Natural killer cell (primary cell): ENCODE measurements at regions not wholly inside any gene's neighbourhood (a gene's known extent, or its start where the extent isn't known, plus 50 kb on each side); places are given as distances from the start of the nearest gene placed in this dataset.

Experiments
- ATAC-seq, 3 donors: fragments of 150-1000 bp in 2 of 3; fragments of 200-7000 bp in 1 of 3; cut with Tn5 transposase; 1 replicate in 1 of 3; 2 replicates in 2 of 3; pipeline ENCODE4 v1.10.0; 2021; ENCODE audit warnings: mild to moderate bottlenecking in 2 of 3, moderate library complexity in 2 of 3
- DNase-seq, 2 donors: peaks; one replicate each; pipeline versions ENCODE4 v3.0.0 to v3.0.0-alpha.2; 2013 to 2021; ENCODE audit warnings: mixed read lengths in 1 of 2
- H3K27ac ChIP-seq: one replicate; pipeline ENCODE4 v1.5.1; 2013; ENCODE audit warnings: mild to moderate bottlenecking, low read length
- H3K27me3 ChIP-seq: one replicate; pipeline ENCODE4 v1.6.1; 2013; ENCODE audit warnings: low read length; ENCODE audit not compliant: control insufficient read depth, insufficient read depth
- H3K36me3 ChIP-seq: one replicate; pipeline ENCODE4 v1.6.1; 2013; ENCODE audit warnings: low read length; ENCODE audit not compliant: control insufficient read depth, insufficient read depth
- H3K4me1 ChIP-seq: one replicate; pipeline ENCODE4 v1.6.1; 2013; ENCODE audit warnings: low read length; ENCODE audit not compliant: control insufficient read depth, insufficient read depth
- H3K4me3 ChIP-seq: one replicate; pipeline ENCODE4 v1.5.1; 2013; ENCODE audit warnings: low read length
- H3K9me3 ChIP-seq: one replicate; pipeline ENCODE4 v1.6.1; 2013; ENCODE audit warnings: low read length; ENCODE audit not compliant: control insufficient read depth, insufficient read depth
- H3K27ac Mint-ChIP-seq, 2 donors: one replicate each; pipeline ENCODE4 v1.8.0; 2022; ENCODE audit warnings: mild to moderate bottlenecking in 2 of 2, mixed read lengths in 2 of 2, moderate library complexity in 1 of 2
- H3K27me3 Mint-ChIP-seq, 2 donors: one replicate each; pipeline ENCODE4 v1.8.0; 2022; ENCODE audit warnings: low read depth in 2 of 2, mixed read lengths in 2 of 2
- H3K36me3 Mint-ChIP-seq: one replicate; pipeline ENCODE4 v1.8.0; 2022; ENCODE audit warnings: mixed read lengths
- H3K4me1 Mint-ChIP-seq, 2 donors: one replicate each; pipeline ENCODE4 v1.8.0; 2022; ENCODE audit warnings: mixed read lengths in 2 of 2
- H3K4me3 Mint-ChIP-seq: one replicate; pipeline ENCODE4 v1.8.0; 2022; ENCODE audit warnings: mild to moderate bottlenecking, moderate library complexity, mixed read lengths
- H3K9me3 Mint-ChIP-seq, 2 donors: one replicate each; pipeline ENCODE4 v1.8.0; 2022; ENCODE audit warnings: mixed read lengths in 2 of 2
- WGBS: methylation state at CpG from one replicate; pipeline ENCODE4 v1.1.7; 2013; ENCODE audit warnings: missing lambda C conversion rate; ENCODE audit not compliant: insufficient coverage; 5-methylcytosine and 5-hydroxymethylcytosine counted together
- intact Hi-C: fragments of 100-400 bp; cut with micrococcal nuclease; formaldehyde crosslinking; loops from one replicate; pipeline ENCODE4 v1.14.2; 2022
- TF ChIP-seq, protein P1 (sequence below): fragments of 200-600 bp; IDR thresholded peaks from one replicate; pipeline ENCODE4 v1.8.0; 2022; ENCODE audit warnings: antibody characterized with exemption

DNA sequence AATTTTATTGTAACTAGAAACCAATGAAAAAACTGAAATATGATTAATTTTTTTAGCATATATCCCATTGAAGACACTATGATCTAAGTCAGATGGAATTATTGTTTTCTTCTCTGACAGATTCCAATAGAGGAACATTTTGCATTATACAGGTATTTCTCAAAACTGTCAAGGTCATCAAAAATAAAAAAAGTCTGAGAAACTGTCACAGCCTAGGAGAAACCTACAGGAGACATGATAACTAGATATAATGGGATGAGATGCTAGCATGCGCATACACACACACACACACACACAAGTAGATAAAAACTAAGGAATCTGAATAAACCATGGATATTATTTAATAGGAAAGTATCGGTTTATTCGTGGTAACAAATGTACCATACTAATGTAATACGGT, 161.9 kb upstream of the HCRTR2 start:
- peaks cover 14% of the 10 kb centered on the region in 2 donors for H3K4me1 Mint-ChIP-seq
- no peak for ATAC-seq
- intact Hi-C loops = no loop called here
- no peak overlapping the region for H3K4me3 ChIP-seq
- H3K27me3 Mint-ChIP-seq = no peaks in the 10 kb centered on the region
- H3K36me3 Mint-ChIP-seq = no peaks in the 10 kb centered on the region
- TF ChIP-seq, protein P1, sequence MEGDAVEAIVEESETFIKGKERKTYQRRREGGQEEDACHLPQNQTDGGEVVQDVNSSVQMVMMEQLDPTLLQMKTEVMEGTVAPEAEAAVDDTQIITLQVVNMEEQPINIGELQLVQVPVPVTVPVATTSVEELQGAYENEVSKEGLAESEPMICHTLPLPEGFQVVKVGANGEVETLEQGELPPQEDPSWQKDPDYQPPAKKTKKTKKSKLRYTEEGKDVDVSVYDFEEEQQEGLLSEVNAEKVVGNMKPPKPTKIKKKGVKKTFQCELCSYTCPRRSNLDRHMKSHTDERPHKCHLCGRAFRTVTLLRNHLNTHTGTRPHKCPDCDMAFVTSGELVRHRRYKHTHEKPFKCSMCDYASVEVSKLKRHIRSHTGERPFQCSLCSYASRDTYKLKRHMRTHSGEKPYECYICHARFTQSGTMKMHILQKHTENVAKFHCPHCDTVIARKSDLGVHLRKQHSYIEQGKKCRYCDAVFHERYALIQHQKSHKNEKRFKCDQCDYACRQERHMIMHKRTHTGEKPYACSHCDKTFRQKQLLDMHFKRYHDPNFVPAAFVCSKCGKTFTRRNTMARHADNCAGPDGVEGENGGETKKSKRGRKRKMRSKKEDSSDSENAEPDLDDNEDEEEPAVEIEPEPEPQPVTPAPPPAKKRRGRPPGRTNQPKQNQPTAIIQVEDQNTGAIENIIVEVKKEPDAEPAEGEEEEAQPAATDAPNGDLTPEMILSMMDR = no peak
- no peak overlapping the region for H3K27ac Mint-ChIP-seq
- no peaks in the 10 kb centered on the region for H3K9me3 ChIP-seq
- no peak overlapping the region for H3K4me3 Mint-ChIP-seq
- WGBS = no CpG with 5 or more reads among the region's 4 CpGs
- no peaks in the 10 kb centered on the region for H3K9me3 Mint-ChIP-seq
- no peaks in the 10 kb centered on the region for H3K4me1 ChIP-seq
- no peaks in the 10 kb centered on the region for H3K36me3 ChIP-seq
- DNase-seq = no peak
- H3K27me3 ChIP-seq = no peaks in the 10 kb centered on the region
- H3K27ac ChIP-seq = no peak overlapping the region

- H3K4me1 Mint-ChIP-seq = peaks cover 14 to 18% of the 10 kb centered on the region in 2 donors
- H3K27ac Mint-ChIP-seq = no peak overlapping the region
- TF ChIP-seq, protein P1 = no peak
- no peaks in the 10 kb centered on the region for H3K27me3 ChIP-seq
- DNase-seq (no peak), ATAC-seq (no peak)
- no peaks in the 10 kb centered on the region for H3K4me1 ChIP-seq
- no CpG with 5 or more reads among the region's 1 CpG for WGBS
- no peaks in the 10 kb centered on the region for H3K36me3 ChIP-seq
- H3K9me3 ChIP-seq = no peaks in the 10 kb centered on the region
- no peaks in the 10 kb centered on the region for H3K36me3 Mint-ChIP-seq
- H3K4me3 Mint-ChIP-seq = no peak overlapping the region
- H3K27ac ChIP-seq = no peak overlapping the region
- intact Hi-C loops = no loop called here
- no peak overlapping the region for H3K4me3 ChIP-seq
- H3K27me3 Mint-ChIP-seq = no peaks in the 10 kb centered on the region
- no peaks in the 10 kb centered on the region for H3K9me3 Mint-ChIP-seq
These were observed 159.8 kb upstream of the HCRTR2 start for GRCh38 chr6:55014321-55015088.

DNA sequence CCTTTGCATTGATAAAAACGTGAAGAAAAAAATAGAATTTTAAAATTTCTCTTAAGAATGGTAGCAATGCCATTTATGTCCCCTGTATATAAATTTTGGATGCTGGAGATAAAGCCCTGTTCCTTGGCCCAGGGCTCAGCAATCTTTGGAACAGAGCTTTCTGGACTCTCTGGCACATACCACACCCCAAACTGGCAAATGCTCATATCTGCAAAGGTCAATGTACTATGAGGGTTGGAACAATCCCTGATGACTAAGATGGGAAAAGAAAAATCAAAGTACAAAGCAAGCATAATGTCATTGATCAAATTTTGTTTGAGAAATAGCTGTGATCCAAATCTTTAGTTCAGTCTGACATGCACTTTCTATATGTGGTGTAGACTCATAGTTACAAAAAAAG, 158.1 kb upstream of the HCRTR2 start:
- Mint-ChIP-seq H3K4me3 (no peak overlapping the region), H3K27me3 (no peaks in the 10 kb centered on the region), H3K9me3 (no peaks in the 10 kb centered on the region), H3K27ac (no peak overlapping the region), H3K36me3 (no peaks in the 10 kb centered on the region), H3K4me1 (peaks cover 13 to 19% of the 10 kb centered on the region in 2 donors)
- no peak for DNase-seq
- Histone ChIP-seq H3K27me3 (no peaks in the 10 kb centered on the region), H3K27ac (no peak overlapping the region), H3K9me3 (no peaks in the 10 kb centered on the region), H3K36me3 (no peaks in the 10 kb centered on the region), H3K4me1 (no peaks in the 10 kb centered on the region), H3K4me3 (no peak overlapping the region)
- no peak for ATAC-seq
- intact Hi-C loops = no loop called here
- TF ChIP-seq, protein P1 = no peak
- WGBS = no CpG with 5 or more reads among the region's 1 CpG
